GM12874 (cell line): ENCODE measurements at regions not wholly inside any gene's neighbourhood (a gene's known extent, or its start where the extent isn't known, plus 50 kb on each side); places are given as distances from the start of the nearest gene placed in this dataset.

Source experiments
- TF ChIP-seq, protein P1 (sequence below): IDR thresholded peaks from 2 replicates; pipeline ENCODE4 v1.5.1; 2011; ENCODE audit warnings: low read depth, mild to moderate bottlenecking, control low read depth, low read length, moderate library complexity; ENCODE audit not compliant: insufficient read depth

DNA sequence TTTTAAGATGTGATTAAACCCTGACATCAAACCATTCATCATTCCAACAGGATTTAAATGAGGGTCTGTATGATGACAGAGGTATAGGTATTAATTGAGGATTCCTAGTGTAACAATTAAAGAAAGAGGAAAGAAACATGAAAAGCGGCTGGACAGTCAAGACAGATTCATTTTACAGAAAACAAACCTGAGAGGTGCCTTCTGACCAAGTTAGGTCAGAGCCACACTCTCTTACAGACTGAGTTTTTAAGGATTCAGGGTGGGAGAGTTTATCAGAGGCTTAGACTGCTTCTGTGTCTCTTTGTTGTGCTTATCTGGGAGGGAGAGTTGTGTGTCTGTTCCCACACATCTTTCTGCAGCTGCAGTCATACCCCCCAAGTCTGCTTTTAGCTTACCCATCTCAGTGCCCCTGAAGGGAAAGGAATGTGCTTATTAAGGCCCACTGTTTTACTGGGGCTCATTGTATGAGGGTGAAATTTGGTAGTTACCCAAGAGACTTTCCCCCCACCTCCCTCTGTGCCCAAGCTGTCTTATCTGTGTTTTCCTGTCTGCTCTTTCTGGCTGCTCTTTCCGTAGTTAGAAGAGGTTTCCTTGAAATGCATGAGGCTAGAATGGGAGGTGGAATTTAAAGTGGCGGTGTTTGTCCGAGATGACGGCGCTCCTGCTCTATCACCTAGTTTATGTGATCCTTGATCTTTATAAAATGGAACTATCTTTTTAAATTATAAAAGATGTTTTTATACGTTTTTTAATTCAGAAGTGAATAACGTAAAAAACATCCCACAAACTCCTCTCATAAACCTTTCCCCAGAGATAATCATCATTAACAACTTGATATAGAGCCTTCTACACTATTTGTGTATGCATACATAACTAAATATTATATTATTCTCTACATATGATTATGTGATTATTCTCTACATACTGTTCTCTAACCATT lies 96.0 kb upstream of the TNFSF4 start:
- TF ChIP-seq, protein P1, sequence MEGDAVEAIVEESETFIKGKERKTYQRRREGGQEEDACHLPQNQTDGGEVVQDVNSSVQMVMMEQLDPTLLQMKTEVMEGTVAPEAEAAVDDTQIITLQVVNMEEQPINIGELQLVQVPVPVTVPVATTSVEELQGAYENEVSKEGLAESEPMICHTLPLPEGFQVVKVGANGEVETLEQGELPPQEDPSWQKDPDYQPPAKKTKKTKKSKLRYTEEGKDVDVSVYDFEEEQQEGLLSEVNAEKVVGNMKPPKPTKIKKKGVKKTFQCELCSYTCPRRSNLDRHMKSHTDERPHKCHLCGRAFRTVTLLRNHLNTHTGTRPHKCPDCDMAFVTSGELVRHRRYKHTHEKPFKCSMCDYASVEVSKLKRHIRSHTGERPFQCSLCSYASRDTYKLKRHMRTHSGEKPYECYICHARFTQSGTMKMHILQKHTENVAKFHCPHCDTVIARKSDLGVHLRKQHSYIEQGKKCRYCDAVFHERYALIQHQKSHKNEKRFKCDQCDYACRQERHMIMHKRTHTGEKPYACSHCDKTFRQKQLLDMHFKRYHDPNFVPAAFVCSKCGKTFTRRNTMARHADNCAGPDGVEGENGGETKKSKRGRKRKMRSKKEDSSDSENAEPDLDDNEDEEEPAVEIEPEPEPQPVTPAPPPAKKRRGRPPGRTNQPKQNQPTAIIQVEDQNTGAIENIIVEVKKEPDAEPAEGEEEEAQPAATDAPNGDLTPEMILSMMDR = no peak

DNA sequence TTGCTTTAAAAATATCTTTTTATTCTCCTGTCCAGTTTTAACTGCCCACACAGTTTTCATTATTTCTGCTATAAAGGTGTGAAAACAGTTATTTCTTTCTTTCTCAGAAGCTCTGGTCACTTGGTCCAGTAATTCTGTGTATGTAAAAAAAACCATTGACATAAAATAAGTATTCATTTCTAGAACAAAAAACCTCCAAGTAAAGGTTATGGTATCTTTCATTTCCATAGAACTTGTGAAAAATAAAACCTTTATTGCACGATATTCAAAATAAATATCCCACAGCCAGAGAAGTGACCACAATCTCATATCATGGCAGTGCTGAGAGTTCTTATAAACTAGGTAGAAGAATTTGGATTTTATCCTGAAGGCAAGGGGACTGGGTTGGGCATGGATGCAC lies 96.9 kb upstream of the TNFSF4 start:
- TF ChIP-seq, protein P1 = no peak

DNA sequence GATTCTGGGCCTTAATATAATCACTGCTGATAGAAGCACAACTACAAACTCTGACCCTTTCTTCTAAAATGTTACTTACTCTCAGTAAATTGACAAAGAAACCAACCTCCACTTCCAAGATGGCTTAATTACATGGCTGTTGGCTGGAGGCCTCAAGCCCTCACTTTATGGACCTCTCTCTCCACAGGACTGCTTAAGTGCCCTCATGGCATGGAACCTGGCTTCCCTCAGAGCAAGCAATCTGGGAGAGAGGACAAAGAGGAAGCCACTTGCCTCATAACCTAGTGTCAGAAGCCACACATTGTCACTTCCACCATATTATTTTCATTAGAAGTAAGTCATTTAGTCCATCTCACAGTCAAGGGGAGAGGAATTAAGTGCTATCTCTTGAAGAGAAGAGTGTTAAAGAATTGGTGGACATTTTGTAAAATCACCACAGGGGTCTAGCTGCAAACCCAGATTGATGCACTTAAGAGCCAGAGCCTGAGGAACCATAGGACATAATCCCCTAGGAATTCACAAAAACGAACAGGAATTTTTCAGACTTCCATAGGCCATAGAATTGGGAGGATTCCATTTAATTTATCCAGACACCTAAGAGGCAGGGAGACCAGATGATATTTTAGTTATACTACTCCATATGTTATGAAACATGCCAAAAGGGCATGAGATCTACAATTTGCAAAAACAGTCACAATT lies 97.5 kb upstream of the TNFSF4 start:
- TF ChIP-seq, protein P1 = no peak

DNA sequence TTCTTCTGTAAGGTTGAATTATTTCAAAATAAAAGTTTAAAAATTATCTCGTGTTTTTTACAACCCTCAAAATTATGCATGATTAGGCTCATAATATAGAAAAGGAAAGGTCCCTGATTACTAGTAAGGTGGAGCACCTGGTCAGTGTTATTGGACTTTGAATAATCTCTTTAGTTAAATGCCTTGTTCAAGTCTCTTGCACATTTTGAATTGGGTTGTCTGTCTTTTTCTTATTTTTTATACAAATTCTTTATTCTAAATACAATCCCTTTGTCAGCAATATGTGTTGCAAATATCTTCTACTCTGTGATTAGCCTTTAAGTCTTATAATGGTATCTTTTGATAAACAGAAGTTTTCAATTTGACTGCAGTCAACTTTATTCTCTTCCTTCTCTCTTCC lies 100.7 kb upstream of the TNFSF4 start:
- TF ChIP-seq, protein P1 = no peak

DNA sequence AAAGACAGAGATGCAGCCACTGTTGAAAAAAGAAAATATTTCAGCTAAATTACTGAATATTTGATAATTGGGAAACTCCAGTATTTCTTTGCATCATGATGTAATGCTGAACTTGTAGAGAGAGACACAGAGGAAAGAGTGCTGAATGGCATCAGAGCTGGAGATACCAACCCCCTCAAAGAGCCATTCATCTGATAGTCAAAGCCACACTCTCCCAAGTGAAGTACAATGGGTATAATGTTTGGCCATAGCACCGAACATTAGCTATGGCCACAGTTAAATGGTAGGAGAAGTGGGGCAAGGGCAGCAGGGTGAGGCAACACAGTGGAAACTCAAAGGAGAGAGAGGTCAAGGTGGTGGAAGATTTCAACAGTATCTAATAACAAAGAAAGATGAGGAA lies 107.5 kb upstream of the TNFSF4 start:
- TF ChIP-seq, protein P1 = no peak

DNA sequence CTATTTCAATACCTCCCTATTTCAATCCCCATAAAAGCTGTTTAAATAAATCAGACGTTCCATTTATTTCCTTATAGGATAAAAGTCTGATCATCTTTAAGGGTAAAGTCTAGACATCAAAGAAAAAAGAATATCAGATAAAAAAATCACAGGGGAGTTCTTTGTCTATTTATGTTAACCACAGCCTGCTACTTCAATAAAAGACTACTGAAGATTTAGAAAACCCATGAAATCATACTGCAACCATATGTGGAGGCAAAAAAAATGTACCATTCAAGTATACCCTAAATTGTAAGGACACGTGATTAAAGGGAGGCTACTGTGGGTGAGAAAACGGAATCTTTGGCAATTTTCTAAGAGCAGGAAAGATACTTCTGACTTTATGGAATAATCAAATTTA lies 108.2 kb upstream of the TNFSF4 start:
- TF ChIP-seq, protein P1 = no peak

DNA sequence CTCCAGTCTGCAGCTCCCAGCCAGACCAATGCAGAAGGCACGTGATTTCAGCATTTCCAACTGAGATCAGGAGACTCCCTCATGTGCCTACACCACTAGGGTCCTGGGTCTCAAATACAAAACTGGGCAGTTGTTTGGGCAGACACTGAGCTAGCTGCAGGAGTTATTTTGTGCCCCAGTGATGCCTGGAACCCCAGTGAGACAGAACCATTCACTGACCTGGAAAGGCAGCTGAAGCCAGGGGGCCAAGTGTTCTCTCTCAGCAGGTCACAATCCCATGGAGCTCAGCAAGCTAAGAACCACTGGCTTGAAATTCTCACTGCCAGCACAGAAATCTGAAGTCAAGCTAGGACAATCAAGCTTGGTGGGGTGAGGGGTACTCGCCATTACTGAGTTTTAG lies 111.7 kb upstream of the TNFSF4 start:
- TF ChIP-seq, protein P1 = no peak
